ENCODE measurements at regions not wholly inside any gene's neighbourhood (a gene's known extent, or its start where the extent isn't known, plus 50 kb on each side); places are given as distances from the start of the nearest gene placed in this dataset.

GRCh38 chr3:118714800-118715199 is 319.8 kb downstream of the IGSF11 start:
- Histone ChIP-seq H3K14ac (ENCODE audit: insufficient read length) (no peak overlapping the region), H3K4me3 (ENCODE audit: extremely low read depth in 1 of 4, insufficient read depth in 2 of 4, low read depth in 3 of 4, low read length in 4 of 4) (no peak overlapping the region), H3K9ac (replicated peaks in 1 of 4; ENCODE audit: extremely low read depth in 1 of 4, low read depth in 3 of 4, low read length in 3 of 4) (no peak overlapping the region), H3K9me3 (ENCODE audit: insufficient read depth in 2 of 2, low read depth in 1 of 2, low read length in 1 of 2) (peaks cover 5 to 8% of the 10 kb centered on the region in 2 experiments; a peak in 1 of 4 replicates), H2AK5ac (ENCODE audit: low read depth, low read length) (no peak overlapping the region), H4K5ac (ENCODE audit: insufficient read length, low read depth, low read length) (no peak overlapping the region), H4K8ac (ENCODE audit: extremely low read depth, insufficient read depth, low read length) (no peak overlapping the region), H4K91ac (replicated peaks; ENCODE audit: insufficient read length, low read length) (no peak overlapping the region), H2BK15ac (ENCODE audit: low read length) (no peak overlapping the region), H2AFZ (ENCODE audit: low read length) (no peak overlapping the region), H3K79me2 (ENCODE audit: control insufficient read depth in 1 of 2, insufficient read depth in 2 of 2, low read length in 2 of 2) (no peaks in the 10 kb centered on the region), H3K36me3 (ENCODE audit: control insufficient read depth in 2 of 4, insufficient read depth in 4 of 4, low read length in 3 of 4) (no peaks in the 10 kb centered on the region), H3K27me3 (replicated peaks in 1 of 4; ENCODE audit: control insufficient read depth in 3 of 4, extremely low read depth in 1 of 4, insufficient read depth in 3 of 4, low read length in 3 of 4) (no peaks in the 10 kb centered on the region), H2BK5ac (ENCODE audit: low read depth, low read length) (no peak overlapping the region), H3K56ac (replicated peaks; ENCODE audit: insufficient read length, low read depth, low read length) (no peak overlapping the region), H3K27ac (ENCODE audit: low read depth, low read length) (no peak overlapping the region), H4K20me1 (replicated peaks in 1 of 2; ENCODE audit: control insufficient read depth in 1 of 2, insufficient read depth in 2 of 2, low read length in 2 of 2) (no peaks in the 10 kb centered on the region), H3K23me2 (ENCODE audit: low read depth, low read length) (no peaks in the 10 kb centered on the region), H3K4me1 (replicated peaks in 1 of 4; ENCODE audit: control insufficient read depth in 3 of 4, insufficient read depth in 4 of 4, low read length in 3 of 4) (no peaks in the 10 kb centered on the region), H3K4me2 (ENCODE audit: insufficient read depth in 1 of 2, low read depth in 2 of 2, low read length in 2 of 2) (no peak overlapping the region), H2BK12ac (ENCODE audit: low read depth, low read length) (no peak overlapping the region), H3K18ac (ENCODE audit: extremely low read depth, low read length) (no peak overlapping the region), H2BK20ac (ENCODE audit: low read length) (no peak overlapping the region), H2BK120ac (replicated peaks; ENCODE audit: low read depth, low read length) (no peak overlapping the region), H3K23ac (ENCODE audit: insufficient read length) (no peak overlapping the region), H3K4ac (replicated peaks; ENCODE audit: insufficient read length, low read depth, low read length) (no peak overlapping the region), H3K79me1 (ENCODE audit: low read depth, low read length) (no peaks in the 10 kb centered on the region)
- 92% methylated on average over 2 of the region's 2 CpGs; no CpG with 5 or more reads in 1 of the 2 experiments for WGBS, 2 experiments (ENCODE audit: extremely low coverage in 1 of 2, insufficient coverage in 1 of 2, insufficient read length in 1 of 2, insufficient replicate concordance in 2 of 2, low coverage in 1 of 2, low lambda C conversion rate in 2 of 2, missing lambda C conversion rate in 1 of 2)
- ChIA-PET POLR2A (ENCODE audit: partially characterized antibody) (no interaction called here), CTCF (ENCODE audit: partially characterized antibody) (interaction anchor here (1.7 kb wide), 1 partner anchor 11 kb away, joined by 5 read pairs; no protein-coding TSS in a partner anchor)
- no peak for DNase-seq (ENCODE audit: low read depth in 1 of 2, low spot score in 2 of 2)
- FAIRE-seq = no peak
- TF ChIP-seq SIRT6 (IDR thresholded peaks at IDR 0.05; ENCODE audit: low read length) = no peak
- TF ChIP-seq RBBP5 (IDR thresholded peaks at IDR 0.05; ENCODE audit: borderline replicate concordance, low read depth, low read length) = no peak
- no peak for TF ChIP-seq MAX (IDR thresholded peaks at IDR 0.05)
- no peak for TF ChIP-seq ATF2 (IDR thresholded peaks at IDR 0.05; ENCODE audit: low read length)
- TF ChIP-seq POLR2AphosphoS5 (IDR thresholded peaks at IDR 0.05; ENCODE audit: low read depth, low read length) = no peak
- no peak for TF ChIP-seq MAFK (IDR thresholded peaks at IDR 0.05; ENCODE audit: low read depth, low read length)
- no peak for TF ChIP-seq CTCF (IDR thresholded peaks at IDR 0.05; ENCODE audit: control extremely low read depth in 1 of 3, insufficient read depth in 1 of 3, low read depth in 1 of 3, low read length in 3 of 3)
- no peak for TF ChIP-seq PHF8 (conservative IDR thresholded peaks at IDR 0.05; ENCODE audit: low read depth, low read length)
- no peak for TF ChIP-seq CBX8 (IDR thresholded peaks at IDR 0.05; ENCODE audit: borderline replicate concordance, low read depth, low read length)
- no peak for TF ChIP-seq JUND (IDR thresholded peaks at IDR 0.05; ENCODE audit: low read length)
- no peak for TF ChIP-seq TCF12 (IDR thresholded peaks at IDR 0.05; ENCODE audit: low read depth, low read length)
